Suprapubic skin (tissue), 4 donors: ENCODE measurements at regions not wholly inside any gene's neighbourhood (a gene's known extent, or its start where the extent isn't known, plus 50 kb on each side); places are given as distances from the start of the nearest gene placed in this dataset.

Experiments
- DNase-seq, 2 donors: peaks; one replicate each; pipeline ENCODE4 v3.0.0-alpha.2; 2019; ENCODE audit warnings: low spot score in 2 of 2
- H3K27ac ChIP-seq: fragments of 200-600 bp; sonication (generic); one replicate; pipeline ENCODE4 v1.5.1; 2019
- H3K27me3 ChIP-seq: fragments of 200-600 bp; sonication (generic); one replicate; pipeline ENCODE4 v1.5.1; 2019
- H3K36me3 ChIP-seq: fragments of 200-600 bp; sonication (generic); one replicate; pipeline ENCODE4 v1.5.1; 2019
- H3K4me1 ChIP-seq: fragments of 200-600 bp; sonication (generic); one replicate; pipeline ENCODE4 v1.5.1; 2019
- H3K4me3 ChIP-seq: fragments of 200-600 bp; sonication (generic); one replicate; pipeline ENCODE4 v1.5.1; 2019; ENCODE audit warnings: mild to moderate bottlenecking
- H3K9me3 ChIP-seq: fragments of 200-600 bp; sonication (generic); one replicate; pipeline ENCODE4 v1.5.1; 2019
- EP300 ChIP-seq: sonication (generic); formaldehyde crosslinking; IDR thresholded peaks from one replicate; pipeline ENCODE4 v1.6.1; 2017; ENCODE audit warnings: antibody characterized with exemption
- POLR2A ChIP-seq, 2 donors: fragments of 450-650 bp; IDR thresholded peaks; one replicate each; pipeline ENCODE4 v1.6.1; 2017; ENCODE audit warnings: antibody characterized with exemption in 2 of 2, mild to moderate bottlenecking in 2 of 2, moderate library complexity in 2 of 2
- POLR2AphosphoS5 ChIP-seq, 3 donors: sonication (generic); formaldehyde crosslinking; IDR thresholded peaks; one replicate each; pipeline ENCODE4 v1.6.1; 2017; ENCODE audit warnings: antibody characterized with exemption in 3 of 3
- WGBS: methylation state at CpG from one replicate; pipeline ENCODE4 v1.1.5; 2018; 5-methylcytosine and 5-hydroxymethylcytosine counted together
- TF ChIP-seq, protein P1 (sequence below), 2 donors: fragments of 200-600 bp in 1 of 2; fragments of 450-650 bp in 1 of 2; sonication (generic) in 1 of 2; IDR thresholded peaks; one replicate each; pipeline ENCODE4 v1.5.1; 2016 to 2019; ENCODE audit warnings: antibody characterized with exemption in 2 of 2, mild to moderate bottlenecking in 1 of 2, moderate library complexity in 1 of 2

DNA sequence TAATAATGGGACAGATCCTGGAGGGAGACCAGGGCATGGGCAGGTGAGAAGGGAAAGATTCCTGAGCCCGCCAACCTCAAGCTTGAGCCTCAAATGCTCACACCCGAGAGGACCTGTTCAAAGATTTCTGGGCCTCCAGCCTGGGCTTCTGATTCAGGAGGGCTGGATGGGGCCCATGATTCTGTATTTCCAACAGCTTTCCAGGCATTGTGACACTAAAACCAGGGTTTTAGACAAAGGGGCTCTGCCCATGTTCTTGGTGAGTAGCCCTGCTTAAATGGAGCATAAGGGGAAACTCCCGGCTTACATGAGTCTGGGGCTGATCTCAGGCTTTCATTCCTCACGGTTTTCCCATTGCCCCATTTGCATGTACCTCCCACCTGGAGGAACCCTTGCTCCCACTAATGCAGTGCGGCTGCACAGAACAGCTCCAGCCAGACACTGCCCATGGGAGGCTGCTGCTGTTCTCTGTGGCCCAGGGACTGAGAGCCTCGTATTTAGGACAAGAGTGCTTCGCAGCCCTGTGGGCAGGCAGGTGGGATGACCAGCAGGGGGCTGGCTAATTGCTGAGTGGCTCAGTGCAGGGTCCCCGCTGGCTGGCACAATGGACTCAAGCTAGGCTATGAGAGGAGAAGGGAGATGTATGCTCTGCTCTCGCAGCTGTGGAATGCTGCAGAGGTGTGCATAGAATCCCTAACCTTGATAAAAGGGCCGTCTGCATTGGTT, 135.3 kb upstream of the COBL start:
- no peak for DNase-seq
- 83% methylated on average over 7 of the region's 10 CpGs for WGBS
- TF ChIP-seq POLR2A (IDR thresholded peaks at IDR 0.05), result no peak
- no peak for TF ChIP-seq POLR2AphosphoS5 (IDR thresholded peaks at IDR 0.05)
- no peak for TF ChIP-seq EP300
- no peak overlapping the region for H3K4me3 ChIP-seq
- H3K4me1 ChIP-seq, result no peaks in the 10 kb centered on the region
- H3K27ac ChIP-seq, result no peak overlapping the region
- H3K27me3 ChIP-seq, result no peaks in the 10 kb centered on the region
- H3K36me3 ChIP-seq, result no peaks in the 10 kb centered on the region
- H3K9me3 ChIP-seq, result no peaks in the 10 kb centered on the region

DNA sequence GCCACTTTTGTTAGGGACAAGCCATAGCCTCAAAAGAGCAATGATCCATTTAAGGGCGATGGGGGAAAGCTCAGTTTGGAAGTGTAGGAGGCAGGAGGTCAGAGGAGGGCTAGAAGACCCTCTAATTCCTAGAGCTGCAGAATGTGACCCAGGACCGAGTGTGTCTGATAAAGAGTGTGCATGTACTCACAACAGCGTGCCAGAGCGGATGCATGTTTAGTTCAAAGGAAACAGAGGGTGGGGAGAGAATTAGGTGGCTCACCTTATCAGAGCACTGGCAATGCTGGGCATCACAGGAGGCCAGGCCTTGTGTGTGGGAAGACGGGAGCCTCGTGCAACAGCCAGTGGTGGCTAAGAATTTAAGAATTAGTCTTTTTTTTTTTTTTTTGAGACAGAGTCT, 133.9 kb upstream of the COBL start:
- TF ChIP-seq, protein P1, sequence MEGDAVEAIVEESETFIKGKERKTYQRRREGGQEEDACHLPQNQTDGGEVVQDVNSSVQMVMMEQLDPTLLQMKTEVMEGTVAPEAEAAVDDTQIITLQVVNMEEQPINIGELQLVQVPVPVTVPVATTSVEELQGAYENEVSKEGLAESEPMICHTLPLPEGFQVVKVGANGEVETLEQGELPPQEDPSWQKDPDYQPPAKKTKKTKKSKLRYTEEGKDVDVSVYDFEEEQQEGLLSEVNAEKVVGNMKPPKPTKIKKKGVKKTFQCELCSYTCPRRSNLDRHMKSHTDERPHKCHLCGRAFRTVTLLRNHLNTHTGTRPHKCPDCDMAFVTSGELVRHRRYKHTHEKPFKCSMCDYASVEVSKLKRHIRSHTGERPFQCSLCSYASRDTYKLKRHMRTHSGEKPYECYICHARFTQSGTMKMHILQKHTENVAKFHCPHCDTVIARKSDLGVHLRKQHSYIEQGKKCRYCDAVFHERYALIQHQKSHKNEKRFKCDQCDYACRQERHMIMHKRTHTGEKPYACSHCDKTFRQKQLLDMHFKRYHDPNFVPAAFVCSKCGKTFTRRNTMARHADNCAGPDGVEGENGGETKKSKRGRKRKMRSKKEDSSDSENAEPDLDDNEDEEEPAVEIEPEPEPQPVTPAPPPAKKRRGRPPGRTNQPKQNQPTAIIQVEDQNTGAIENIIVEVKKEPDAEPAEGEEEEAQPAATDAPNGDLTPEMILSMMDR (IDR thresholded peaks at IDR 0.05), result no peak
- TF ChIP-seq POLR2AphosphoS5 (IDR thresholded peaks at IDR 0.05) (no peak), POLR2A (IDR thresholded peaks at IDR 0.05) (no peak), EP300 (no peak)
- WGBS, result 82% methylated on average over 6 of the region's 6 CpGs
- H3K36me3 ChIP-seq, result no peaks in the 10 kb centered on the region
- no peaks in the 10 kb centered on the region for H3K27me3 ChIP-seq
- H3K9me3 ChIP-seq, result no peaks in the 10 kb centered on the region
- no peak for DNase-seq
- H3K27ac ChIP-seq, result no peak overlapping the region
- no peak overlapping the region for H3K4me3 ChIP-seq
- H3K4me1 ChIP-seq, result no peaks in the 10 kb centered on the region

DNA sequence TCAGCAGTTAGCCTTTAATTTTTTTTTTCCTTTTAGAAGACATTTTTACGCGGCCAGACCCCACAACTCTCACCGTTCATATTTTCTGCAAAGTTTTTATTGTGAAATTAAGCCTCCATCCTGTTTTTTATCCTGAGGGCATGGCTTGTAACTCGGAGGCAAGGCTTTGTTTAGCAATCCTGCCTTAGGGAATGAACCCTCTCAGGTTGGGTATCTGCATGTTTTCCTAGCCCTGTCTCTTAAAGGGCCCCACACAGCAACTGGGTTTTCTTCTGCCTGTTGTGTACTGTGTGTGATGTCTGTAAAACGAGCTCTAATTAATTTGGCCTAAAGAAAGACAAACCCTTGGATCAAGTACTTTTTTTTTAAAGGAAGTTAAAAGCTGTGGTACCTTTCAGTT, 130.2 kb upstream of the COBL start:
- Histone ChIP-seq H3K4me1 (no peaks in the 10 kb centered on the region), H3K4me3 (no peak overlapping the region), H3K27ac (no peak overlapping the region), H3K36me3 (no peaks in the 10 kb centered on the region), H3K9me3 (no peaks in the 10 kb centered on the region), H3K27me3 (no peaks in the 10 kb centered on the region)
- TF ChIP-seq, protein P1 (IDR thresholded peaks at IDR 0.05), result no peak
- no peak for TF ChIP-seq POLR2A (IDR thresholded peaks at IDR 0.05)
- no peak for TF ChIP-seq EP300
- TF ChIP-seq POLR2AphosphoS5 (IDR thresholded peaks at IDR 0.05), result no peak
- no peak for DNase-seq
- WGBS, result 32% methylated on average over 5 of the region's 5 CpGs

DNA sequence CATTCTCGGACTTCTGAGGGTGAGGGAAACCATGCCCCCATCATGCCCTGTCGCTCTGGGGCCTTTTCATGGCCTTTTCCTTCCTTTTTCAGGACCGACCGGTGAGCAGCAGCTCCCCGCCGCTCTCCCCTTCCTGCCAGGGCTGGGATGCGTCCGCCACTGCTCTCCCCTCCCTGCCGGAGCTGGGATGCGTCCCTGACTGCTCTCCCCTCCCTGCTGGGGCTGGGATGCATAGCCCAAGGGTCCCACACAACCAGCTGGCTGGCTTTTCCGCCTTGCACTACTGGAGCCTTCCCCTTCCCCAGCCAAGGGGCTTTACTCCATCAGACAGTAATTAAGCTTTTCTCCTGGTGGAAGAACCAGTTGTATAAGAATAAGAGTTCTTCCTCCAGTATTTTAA, 129.7 kb upstream of the COBL start:
- Histone ChIP-seq H3K9me3 (no peaks in the 10 kb centered on the region), H3K36me3 (no peaks in the 10 kb centered on the region), H3K4me1 (no peaks in the 10 kb centered on the region), H3K4me3 (no peak overlapping the region), H3K27ac (no peak overlapping the region), H3K27me3 (no peaks in the 10 kb centered on the region)
- WGBS, result 38% methylated on average over 11 of the region's 11 CpGs
- TF ChIP-seq POLR2AphosphoS5 (IDR thresholded peaks at IDR 0.05) (no peak), EP300 (no peak), POLR2A (IDR thresholded peaks at IDR 0.05) (no peak)
- TF ChIP-seq, protein P1 (IDR thresholded peaks at IDR 0.05), result no peak
- no peak for DNase-seq

DNA sequence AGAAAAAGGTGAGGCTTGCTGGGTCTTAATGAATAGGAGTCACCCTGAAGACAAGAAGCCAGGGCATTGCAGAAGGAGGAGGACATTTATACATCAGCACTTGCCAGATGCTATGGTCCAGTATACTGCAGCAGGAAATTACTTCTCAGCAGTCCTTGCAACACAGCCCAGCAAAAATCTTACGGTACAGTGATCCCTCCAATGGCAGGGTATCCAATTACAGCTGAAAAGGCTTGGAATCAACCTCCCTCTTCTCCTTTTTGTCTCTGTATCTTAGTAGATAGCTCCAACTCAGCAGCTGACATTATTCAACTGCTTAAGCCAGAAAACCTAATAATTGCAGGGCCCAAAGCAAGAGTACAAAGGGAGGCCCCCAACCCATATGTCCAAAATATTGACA, 128.3 kb upstream of the COBL start:
- Histone ChIP-seq H3K36me3 (no peaks in the 10 kb centered on the region), H3K4me3 (no peak overlapping the region), H3K4me1 (no peaks in the 10 kb centered on the region), H3K27ac (no peak overlapping the region), H3K27me3 (no peaks in the 10 kb centered on the region), H3K9me3 (no peaks in the 10 kb centered on the region)
- DNase-seq, result no peak
- no peak for TF ChIP-seq POLR2AphosphoS5 (IDR thresholded peaks at IDR 0.05)
- TF ChIP-seq, protein P1 (IDR thresholded peaks at IDR 0.05), result no peak
- TF ChIP-seq EP300, result no peak
- no peak for TF ChIP-seq POLR2A (IDR thresholded peaks at IDR 0.05)
- 70% methylated on average over 1 of the region's 1 CpG for WGBS
